ENCODE measurements at regions not wholly inside any gene's neighbourhood (a gene's known extent, or its start where the extent isn't known, plus 50 kb on each side); places are given as distances from the start of the nearest gene placed in this dataset.

- Histone ChIP-seq H3K9me3 (ENCODE audit: low read length) (no peaks in the 10 kb centered on the region), H3K4me3 (ENCODE audit: low read length) (no peak overlapping the region), H3F3A (ENCODE audit: insufficient read depth, low read length, poor library complexity, severe bottlenecking) (no peaks in the 10 kb centered on the region), H2AFZ (ENCODE audit: low read depth, low read length) (no peak overlapping the region), H3K9ac (ENCODE audit: low read length) (no peak overlapping the region), H3K36me3 (ENCODE audit: insufficient read depth, low read length) (no peaks in the 10 kb centered on the region), H3K9me2 (ENCODE audit: insufficient read depth, low read length) (no peaks in the 10 kb centered on the region), H3K4me2 (ENCODE audit: low read length) (no peak overlapping the region), H3K27ac (ENCODE audit: low read length) (no peak overlapping the region), H3K79me2 (replicated peaks; ENCODE audit: insufficient read depth, low read length) (no peaks in the 10 kb centered on the region), H3K27me3 (ENCODE audit: insufficient read depth, low read depth, low read length) (no peaks in the 10 kb centered on the region), H4K20me1 (ENCODE audit: insufficient read depth) (no peaks in the 10 kb centered on the region)
- no peak for TF ChIP-seq SMC3 (conservative IDR thresholded peaks at IDR 0.05; ENCODE audit: poor library complexity)
- TF ChIP-seq POLR2AphosphoS5 (IDR thresholded peaks at IDR 0.05) = no peak
Measured at GRCh38 chr3:1938975-1939374, 159.7 kb upstream of the CNTN4 start.

- H3K27me3 ChIP-seq (ENCODE audit: insufficient read depth, low read depth, low read length) = no peaks in the 10 kb centered on the region
- H3F3A ChIP-seq (ENCODE audit: insufficient read depth, low read length, poor library complexity, severe bottlenecking) = no peaks in the 10 kb centered on the region
- no peak overlapping the region for H2AFZ ChIP-seq (ENCODE audit: low read depth, low read length)
- no peak overlapping the region for H3K9ac ChIP-seq (ENCODE audit: low read length)
- H3K9me3 ChIP-seq (ENCODE audit: low read length) = no peaks in the 10 kb centered on the region
- H3K27ac ChIP-seq (ENCODE audit: low read length) = no peak overlapping the region
- H3K4me3 ChIP-seq (ENCODE audit: low read length) = no peak overlapping the region
- no peak overlapping the region for H3K4me2 ChIP-seq (ENCODE audit: low read length)
- TF ChIP-seq EZH2 (IDR thresholded peaks at IDR 0.05; ENCODE audit: borderline replicate concordance, insufficient read depth, low read length, poor library complexity, severe bottlenecking) (no peak), EP300 (conservative IDR thresholded peaks at IDR 0.05; ENCODE audit: poor library complexity, severe bottlenecking) (no peak), SMC3 (conservative IDR thresholded peaks at IDR 0.05; ENCODE audit: poor library complexity) (no peak)
- H3K9me2 ChIP-seq (ENCODE audit: insufficient read depth, low read length) = no peaks in the 10 kb centered on the region
- H4K20me1 ChIP-seq (ENCODE audit: insufficient read depth) = no peaks in the 10 kb centered on the region
- H3K36me3 ChIP-seq (ENCODE audit: insufficient read depth, low read length) = no peaks in the 10 kb centered on the region
- no peaks in the 10 kb centered on the region for H3K79me2 ChIP-seq (replicated peaks; ENCODE audit: insufficient read depth, low read length)
Measured at GRCh38 chr3:1942781-1943180, 155.9 kb upstream of the CNTN4 start.

- H3K79me2 ChIP-seq (replicated peaks; ENCODE audit: insufficient read depth, low read length) = no peaks in the 10 kb centered on the region
- TF ChIP-seq TAF1 (IDR thresholded peaks at IDR 0.05; ENCODE audit: low read depth) (no peak), SMC3 (conservative IDR thresholded peaks at IDR 0.05; ENCODE audit: poor library complexity) (no peak), POLR2AphosphoS5 (IDR thresholded peaks at IDR 0.05) (no peak), REST (IDR thresholded peaks at IDR 0.05; ENCODE audit: borderline replicate concordance) (no peak), EP300 (conservative IDR thresholded peaks at IDR 0.05; ENCODE audit: poor library complexity, severe bottlenecking) (no peak)
- H3K9me2 ChIP-seq (ENCODE audit: insufficient read depth, low read length) = no peaks in the 10 kb centered on the region
- no peak overlapping the region for H3K4me3 ChIP-seq (ENCODE audit: low read length)
- H3K27me3 ChIP-seq (ENCODE audit: insufficient read depth, low read depth, low read length) = no peaks in the 10 kb centered on the region
- H4K20me1 ChIP-seq (ENCODE audit: insufficient read depth) = no peaks in the 10 kb centered on the region
- no peaks in the 10 kb centered on the region for H3F3A ChIP-seq (ENCODE audit: insufficient read depth, low read length, poor library complexity, severe bottlenecking)
- no peak overlapping the region for H3K4me2 ChIP-seq (ENCODE audit: low read length)
- H2AFZ ChIP-seq (ENCODE audit: low read depth, low read length) = no peak overlapping the region
- H3K36me3 ChIP-seq (ENCODE audit: insufficient read depth, low read length) = no peaks in the 10 kb centered on the region
- no peak overlapping the region for H3K27ac ChIP-seq (ENCODE audit: low read length)
- H3K9me3 ChIP-seq (ENCODE audit: low read length) = no peaks in the 10 kb centered on the region
- no peak overlapping the region for H3K9ac ChIP-seq (ENCODE audit: low read length)
Measured at GRCh38 chr3:1943395-1944118, 155.1 kb upstream of the CNTN4 start.
